ENCODE measurements at regions not wholly inside any gene's neighbourhood (a gene's known extent, or its start where the extent isn't known, plus 50 kb on each side); places are given as distances from the start of the nearest gene placed in this dataset.

- H3K9me3 ChIP-seq (ENCODE audit: control insufficient read depth, insufficient read depth, low read depth, low read length): no peaks in the 10 kb centered on the region
- H3K4me1 ChIP-seq (ENCODE audit: control insufficient read depth, insufficient read depth, low read length): no peaks in the 10 kb centered on the region
- no peaks in the 10 kb centered on the region for H3K36me3 ChIP-seq (ENCODE audit: control insufficient read depth, insufficient read depth, low read length)
Observed at GRCh38 chr15:97301166-97301565, 659.3 kb upstream of the ARRDC4 start.

GRCh38 chr15:97316362-97316761 lies 644.1 kb upstream of the ARRDC4 start:
- Histone ChIP-seq H3K9me3 (ENCODE audit: control insufficient read depth, insufficient read depth, low read depth, low read length) (no peaks in the 10 kb centered on the region), H3K27me3 (ENCODE audit: control insufficient read depth, insufficient read depth, low read length) (no peaks in the 10 kb centered on the region), H3K9ac (ENCODE audit: low read length) (no peak overlapping the region), H3K4me1 (ENCODE audit: control insufficient read depth, insufficient read depth, low read length) (no peaks in the 10 kb centered on the region), H3K36me3 (ENCODE audit: control insufficient read depth, insufficient read depth, low read length) (no peaks in the 10 kb centered on the region), H3K27ac (ENCODE audit: low read depth, low read length) (no peak overlapping the region), H3K4me3 (ENCODE audit: low read depth, low read length) (no peak overlapping the region)

More at GRCh38 chr15:97301166-97301565, 659.3 kb upstream of the ARRDC4 start:
- H3K27me3 ChIP-seq (ENCODE audit: control insufficient read depth, insufficient read depth, low read length): no peaks in the 10 kb centered on the region
- no peak overlapping the region for H3K4me3 ChIP-seq (ENCODE audit: low read depth, low read length)
- H3K9ac ChIP-seq (ENCODE audit: low read length): no peak overlapping the region
- H3K27ac ChIP-seq (ENCODE audit: low read depth, low read length): no peak overlapping the region

- Histone ChIP-seq H3K9ac (ENCODE audit: low read length) (no peak overlapping the region), H3K27me3 (ENCODE audit: control insufficient read depth, insufficient read depth, low read length) (no peaks in the 10 kb centered on the region)
Observed at GRCh38 chr15:97317163-97317562, 643.3 kb upstream of the ARRDC4 start.

GRCh38 chr15:97319291-97319690 lies 641.2 kb upstream of the ARRDC4 start:
- Histone ChIP-seq H3K27me3 (ENCODE audit: control insufficient read depth, insufficient read depth, low read length) (no peaks in the 10 kb centered on the region), H3K9me3 (ENCODE audit: control insufficient read depth, insufficient read depth, low read depth, low read length) (no peaks in the 10 kb centered on the region), H3K36me3 (ENCODE audit: control insufficient read depth, insufficient read depth, low read length) (no peaks in the 10 kb centered on the region), H3K4me1 (ENCODE audit: control insufficient read depth, insufficient read depth, low read length) (no peaks in the 10 kb centered on the region), H3K4me3 (ENCODE audit: low read depth, low read length) (no peak overlapping the region), H3K9ac (ENCODE audit: low read length) (no peak overlapping the region), H3K27ac (ENCODE audit: low read depth, low read length) (no peak overlapping the region)

More at GRCh38 chr15:97317163-97317562, 643.3 kb upstream of the ARRDC4 start:
- no peaks in the 10 kb centered on the region for H3K4me1 ChIP-seq (ENCODE audit: control insufficient read depth, insufficient read depth, low read length)
- H3K9me3 ChIP-seq (ENCODE audit: control insufficient read depth, insufficient read depth, low read depth, low read length): no peaks in the 10 kb centered on the region
- no peak overlapping the region for H3K4me3 ChIP-seq (ENCODE audit: low read depth, low read length)
- H3K27ac ChIP-seq (ENCODE audit: low read depth, low read length): no peak overlapping the region
- no peaks in the 10 kb centered on the region for H3K36me3 ChIP-seq (ENCODE audit: control insufficient read depth, insufficient read depth, low read length)

- Histone ChIP-seq H3K4me3 (ENCODE audit: low read depth, low read length) (no peak overlapping the region), H3K4me1 (ENCODE audit: control insufficient read depth, insufficient read depth, low read length) (peaks cover 8% of the 10 kb centered on the region; the same call in 1 of the 2 replicates), H3K27ac (ENCODE audit: low read depth, low read length) (no peak overlapping the region), H3K9me3 (ENCODE audit: control insufficient read depth, insufficient read depth, low read depth, low read length) (peaks cover 5% of the 10 kb centered on the region; the same call in 1 of the 2 replicates), H3K27me3 (ENCODE audit: control insufficient read depth, insufficient read depth, low read length) (no peaks in the 10 kb centered on the region), H3K36me3 (ENCODE audit: control insufficient read depth, insufficient read depth, low read length) (no peaks in the 10 kb centered on the region), H3K9ac (ENCODE audit: low read length) (no peak overlapping the region)
Observed at GRCh38 chr15:97346221-97346620, 614.3 kb upstream of the ARRDC4 start.

- Histone ChIP-seq H3K27me3 (ENCODE audit: control insufficient read depth, insufficient read depth, low read length) (no peaks in the 10 kb centered on the region), H3K36me3 (ENCODE audit: control insufficient read depth, insufficient read depth, low read length) (no peaks in the 10 kb centered on the region), H3K9ac (ENCODE audit: low read length) (no peak overlapping the region), H3K9me3 (ENCODE audit: control insufficient read depth, insufficient read depth, low read depth, low read length) (peaks cover 5% of the 10 kb centered on the region; the same call in 1 of the 2 replicates), H3K4me1 (ENCODE audit: control insufficient read depth, insufficient read depth, low read length) (peaks cover 21% of the 10 kb centered on the region), H3K27ac (ENCODE audit: low read depth, low read length) (no peak overlapping the region), H3K4me3 (ENCODE audit: low read depth, low read length) (no peak overlapping the region)
Observed at GRCh38 chr15:97350813-97351212, 609.7 kb upstream of the ARRDC4 start.

GRCh38 chr15:97383516-97383915 lies 577.0 kb upstream of the ARRDC4 start:
- Histone ChIP-seq H3K9me3 (ENCODE audit: control insufficient read depth, insufficient read depth, low read depth, low read length) (no peaks in the 10 kb centered on the region), H3K4me1 (ENCODE audit: control insufficient read depth, insufficient read depth, low read length) (no peaks in the 10 kb centered on the region; the same call in 1 of the 2 replicates), H3K27ac (ENCODE audit: low read depth, low read length) (no peak overlapping the region), H3K4me3 (ENCODE audit: low read depth, low read length) (no peak overlapping the region), H3K9ac (ENCODE audit: low read length) (no peak overlapping the region), H3K36me3 (ENCODE audit: control insufficient read depth, insufficient read depth, low read length) (no peaks in the 10 kb centered on the region), H3K27me3 (ENCODE audit: control insufficient read depth, insufficient read depth, low read length) (no peaks in the 10 kb centered on the region)

- no peaks in the 10 kb centered on the region; the same call in 1 of the 2 replicates for H3K4me1 ChIP-seq (ENCODE audit: control insufficient read depth, insufficient read depth, low read length)
- H3K9me3 ChIP-seq (ENCODE audit: control insufficient read depth, insufficient read depth, low read depth, low read length): no peaks in the 10 kb centered on the region
- H3K27ac ChIP-seq (ENCODE audit: low read depth, low read length): no peak overlapping the region
- no peaks in the 10 kb centered on the region for H3K36me3 ChIP-seq (ENCODE audit: control insufficient read depth, insufficient read depth, low read length)
- H3K27me3 ChIP-seq (ENCODE audit: control insufficient read depth, insufficient read depth, low read length): no peaks in the 10 kb centered on the region
- H3K9ac ChIP-seq (ENCODE audit: low read length): no peak overlapping the region
- no peak overlapping the region for H3K4me3 ChIP-seq (ENCODE audit: low read depth, low read length)
Observed at GRCh38 chr15:97386940-97387339, 573.6 kb upstream of the ARRDC4 start.

- H3K4me1 ChIP-seq (ENCODE audit: control insufficient read depth, insufficient read depth, low read length): no peaks in the 10 kb centered on the region
- H3K9me3 ChIP-seq (ENCODE audit: control insufficient read depth, insufficient read depth, low read depth, low read length): no peaks in the 10 kb centered on the region
- H3K36me3 ChIP-seq (ENCODE audit: control insufficient read depth, insufficient read depth, low read length): no peaks in the 10 kb centered on the region
- H3K9ac ChIP-seq (ENCODE audit: low read length): no peak overlapping the region
- no peaks in the 10 kb centered on the region for H3K27me3 ChIP-seq (ENCODE audit: control insufficient read depth, insufficient read depth, low read length)
- no peak overlapping the region for H3K27ac ChIP-seq (ENCODE audit: low read depth, low read length)
- no peak overlapping the region for H3K4me3 ChIP-seq (ENCODE audit: low read depth, low read length)
Observed at GRCh38 chr15:97401195-97401594, 559.3 kb upstream of the ARRDC4 start.

- H3K27ac ChIP-seq (ENCODE audit: low read depth, low read length): no peak overlapping the region
- no peak overlapping the region for H3K4me3 ChIP-seq (ENCODE audit: low read depth, low read length)
- no peaks in the 10 kb centered on the region for H3K4me1 ChIP-seq (ENCODE audit: control insufficient read depth, insufficient read depth, low read length)
- no peak overlapping the region for H3K9ac ChIP-seq (ENCODE audit: low read length)
- no peaks in the 10 kb centered on the region for H3K27me3 ChIP-seq (ENCODE audit: control insufficient read depth, insufficient read depth, low read length)
- no peaks in the 10 kb centered on the region for H3K36me3 ChIP-seq (ENCODE audit: control insufficient read depth, insufficient read depth, low read length)
- H3K9me3 ChIP-seq (ENCODE audit: control insufficient read depth, insufficient read depth, low read depth, low read length): no peaks in the 10 kb centered on the region
Observed at GRCh38 chr15:97401970-97402369, 558.5 kb upstream of the ARRDC4 start.

GRCh38 chr15:97406841-97407240 lies 553.7 kb upstream of the ARRDC4 start:
- H3K27ac ChIP-seq (ENCODE audit: low read depth, low read length): no peak overlapping the region
- no peaks in the 10 kb centered on the region for H3K27me3 ChIP-seq (ENCODE audit: control insufficient read depth, insufficient read depth, low read length)
- H3K4me1 ChIP-seq (ENCODE audit: control insufficient read depth, insufficient read depth, low read length): no peaks in the 10 kb centered on the region
- H3K4me3 ChIP-seq (ENCODE audit: low read depth, low read length): no peak overlapping the region
- H3K36me3 ChIP-seq (ENCODE audit: control insufficient read depth, insufficient read depth, low read length): no peaks in the 10 kb centered on the region
- no peak overlapping the region for H3K9ac ChIP-seq (ENCODE audit: low read length)
- no peaks in the 10 kb centered on the region for H3K9me3 ChIP-seq (ENCODE audit: control insufficient read depth, insufficient read depth, low read depth, low read length)
